Activated T-cell treated with anti-CD3 and anti-CD28 coated beads for 4 hours (primary cell): ENCODE measurements at regions not wholly inside any gene's neighbourhood (a gene's known extent, or its start where the extent isn't known, plus 50 kb on each side); places are given as distances from the start of the nearest gene placed in this dataset.
"Not testable (repeated sequence)": the region's sequence is repeated elsewhere in the genome, so short reads cannot be mapped to it uniquely, and the experiment has no call there.

Experiments
- DNase-seq: peaks from one replicate; pipeline ENCODE4 v3.0.0-alpha.2; 2020

- no peak for DNase-seq
Observed at GRCh38 chr6:120348926-120349325, 985.4 kb downstream of the TBC1D32 start.

DNA sequence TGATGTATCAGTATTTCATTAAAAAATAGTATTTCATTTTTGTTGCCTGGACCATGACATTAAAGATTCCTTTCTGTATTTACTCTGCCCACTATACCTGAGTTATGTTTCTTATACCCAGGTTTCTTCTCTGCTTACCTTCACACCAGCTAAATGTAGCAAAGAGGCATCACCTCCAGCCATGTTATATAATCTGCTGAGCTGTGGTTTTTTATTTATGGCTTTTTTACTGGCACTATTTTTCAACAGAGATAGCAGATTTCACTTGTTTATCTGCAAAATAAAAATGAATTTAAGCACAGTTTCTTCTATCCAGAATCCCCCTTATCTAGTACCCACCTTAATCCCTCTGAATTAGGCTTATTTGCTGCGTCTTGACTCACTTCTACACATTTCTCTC, 979.0 kb upstream of the MAN1A1 start:
- no peak for DNase-seq

- no peak for DNase-seq
Observed at GRCh38 chr6:120320481-120321162, 971.1 kb upstream of the MAN1A1 start.

GRCh38 chr6:120304223-120304622, 954.7 kb upstream of the MAN1A1 start:
- DNase-seq: no peak

- DNase-seq: no peak
Observed at GRCh38 chr6:120303527-120303926, 954.0 kb upstream of the MAN1A1 start.

- no peak for DNase-seq
Observed at GRCh38 chr6:120302041-120302440, 952.5 kb upstream of the MAN1A1 start.

DNA sequence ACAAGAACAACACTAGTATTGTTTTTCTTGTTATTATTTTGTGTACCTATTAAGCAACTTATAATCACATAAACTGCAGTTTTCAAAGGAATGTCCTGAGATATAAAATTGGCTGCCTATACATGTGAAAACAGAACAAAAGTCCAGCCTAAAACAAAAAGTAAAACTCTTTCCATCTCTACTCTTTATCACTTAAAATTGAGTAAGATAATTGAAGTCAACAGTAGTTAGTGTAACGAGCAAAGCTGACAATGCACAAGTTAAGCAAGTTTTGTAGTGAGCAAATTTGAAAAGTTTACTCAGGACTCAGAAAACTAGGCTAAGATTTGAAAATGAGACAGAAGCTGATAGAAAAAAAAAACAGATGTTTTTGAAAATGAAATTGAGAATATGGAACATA, 941.4 kb upstream of the MAN1A1 start:
- no peak for DNase-seq

GRCh38 chr6:120282005-120282404, 932.4 kb upstream of the MAN1A1 start:
- DNase-seq: no peak

DNA sequence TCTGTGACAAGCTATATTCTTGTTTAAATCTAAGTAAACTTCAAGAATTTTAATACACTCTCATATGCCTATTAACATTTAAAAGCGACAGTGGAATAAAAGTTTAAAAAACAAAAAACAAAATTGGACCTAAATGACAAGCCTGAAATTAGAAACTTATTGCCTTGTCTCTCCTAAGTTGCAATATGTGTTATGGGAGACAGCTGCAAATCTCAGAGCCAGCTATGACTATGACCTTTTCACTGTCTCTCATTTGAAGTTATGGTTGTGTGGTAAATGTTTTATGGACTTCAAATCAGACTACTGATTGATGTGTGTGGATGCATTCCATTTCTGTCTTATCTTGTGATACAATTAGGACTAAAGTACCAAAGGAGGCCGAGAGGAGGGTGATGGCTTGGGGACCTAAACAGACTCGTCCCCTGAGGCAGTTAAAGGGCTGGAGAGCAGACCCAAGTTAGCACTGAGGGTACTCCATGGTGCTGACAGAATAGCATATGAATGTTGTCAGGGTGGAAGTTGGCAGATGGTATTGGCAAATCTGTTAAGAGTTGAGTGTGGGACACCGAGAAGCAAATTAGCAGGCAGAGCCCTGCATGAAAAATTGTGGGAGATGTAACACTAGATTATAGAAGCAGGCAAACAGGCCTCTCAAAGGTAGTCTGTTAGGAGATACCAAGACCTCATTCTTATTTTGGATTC, 930.1 kb upstream of the MAN1A1 start:
- no peak for DNase-seq

GRCh38 chr6:120278689-120279396, 929.3 kb upstream of the MAN1A1 start:
- DNase-seq: no peak

GRCh38 chr6:120274547-120274946, 925.0 kb upstream of the MAN1A1 start:
- no peak for DNase-seq

- DNase-seq: no peak
Observed at GRCh38 chr6:120273411-120273810, 923.9 kb upstream of the MAN1A1 start.

DNA sequence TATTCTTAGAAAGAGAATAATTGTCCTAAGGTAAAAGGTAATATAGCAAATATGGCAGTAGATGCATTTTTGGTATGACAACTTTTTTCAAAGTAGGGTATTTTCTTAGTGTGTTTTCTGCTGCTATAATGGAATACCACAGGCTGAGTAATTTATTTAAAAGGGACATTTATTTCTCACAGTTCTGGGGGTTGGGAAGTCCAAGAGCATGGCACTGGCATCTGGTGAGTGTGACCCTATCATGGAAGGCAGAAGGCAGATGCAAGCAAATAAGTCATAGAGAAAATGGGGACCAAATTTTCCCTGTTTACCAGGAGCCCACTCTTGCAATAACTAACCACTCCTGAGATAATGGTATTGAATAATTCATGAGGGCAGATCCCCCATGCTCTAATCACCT, 922.5 kb upstream of the MAN1A1 start:
- no peak for DNase-seq

DNA sequence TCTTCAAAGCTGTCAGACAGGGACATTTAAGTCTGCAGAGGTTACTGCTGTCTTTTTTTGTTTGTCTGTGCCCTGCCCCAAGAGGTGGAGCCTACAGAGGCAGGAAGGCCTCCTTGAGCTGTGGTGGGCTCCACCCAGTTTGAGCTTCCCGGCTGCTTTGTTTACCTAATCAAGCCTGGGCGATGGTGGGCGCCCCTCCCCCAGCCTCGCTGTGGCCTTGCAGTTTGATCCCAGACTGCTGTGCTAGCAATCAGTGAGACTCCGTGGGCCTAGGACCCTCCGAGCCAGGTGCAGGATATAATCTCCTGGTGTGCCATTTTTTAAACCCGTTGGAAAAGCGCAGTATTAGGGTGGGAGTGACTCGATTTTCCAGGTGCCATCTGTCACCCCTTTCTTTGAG, 918.7 kb upstream of the MAN1A1 start:
- DNase-seq: not testable (repeated sequence)

- DNase-seq: no peak
Observed at GRCh38 chr6:120262354-120262753, 912.8 kb upstream of the MAN1A1 start.

DNA sequence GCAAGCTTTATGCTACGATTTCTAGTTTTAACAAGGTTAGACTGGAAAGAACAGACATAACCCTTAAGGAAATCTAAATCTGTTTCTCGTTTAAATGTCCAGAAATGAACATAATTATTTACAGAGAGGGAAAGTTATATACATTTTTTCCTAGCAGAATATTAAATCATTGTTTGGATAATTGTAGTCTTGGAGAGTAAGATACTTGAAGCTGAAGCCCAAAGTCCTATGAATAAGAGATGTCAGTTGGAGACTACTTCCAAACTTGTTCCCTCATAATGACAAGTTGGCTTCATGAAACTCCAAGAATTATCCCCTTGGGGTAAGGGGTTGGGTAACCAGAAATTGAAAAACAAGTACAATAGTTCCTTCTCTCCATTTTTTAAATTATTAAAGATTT, 911.1 kb upstream of the MAN1A1 start:
- DNase-seq: no peak

GRCh38 chr6:120254651-120255050, 905.1 kb upstream of the MAN1A1 start:
- DNase-seq: no peak

DNA sequence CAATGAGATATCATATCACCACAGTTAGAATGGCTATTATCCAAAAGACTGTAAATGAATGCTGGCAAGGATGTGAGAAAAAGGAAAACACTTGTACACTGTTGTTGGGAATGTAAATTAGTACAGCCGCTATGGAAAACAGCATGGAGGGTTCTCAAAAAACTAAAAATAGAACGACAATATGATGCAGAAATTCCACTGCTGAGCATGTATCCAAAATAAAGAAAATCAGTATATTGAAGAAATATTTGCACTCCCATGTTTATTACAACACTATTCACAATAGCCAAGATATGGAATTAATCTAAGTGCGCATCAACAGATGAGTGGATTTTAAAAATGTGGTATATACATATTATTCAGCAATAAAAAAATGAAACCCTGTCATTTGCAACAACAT, 898.9 kb upstream of the MAN1A1 start:
- DNase-seq: no peak

DNA sequence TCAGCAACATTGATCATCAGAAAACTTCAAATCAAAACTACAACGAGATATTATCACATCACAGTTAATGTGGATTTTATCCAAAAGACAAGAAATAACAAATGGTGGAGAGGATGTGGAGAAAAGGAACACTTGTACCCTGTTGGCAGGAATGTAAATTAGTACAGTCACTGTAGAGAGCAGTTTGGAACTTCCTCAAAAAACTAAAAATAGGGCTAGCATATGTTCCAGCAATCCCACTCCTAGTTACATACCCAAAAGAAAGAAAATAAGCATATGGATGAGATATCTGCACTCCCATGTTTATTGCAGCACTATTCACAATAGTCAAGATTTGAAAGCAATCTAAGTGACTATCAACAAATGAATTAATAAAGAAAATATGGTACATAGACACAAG, 887.7 kb upstream of the MAN1A1 start:
- no peak for DNase-seq

- DNase-seq: no peak
Observed at GRCh38 chr6:120230008-120230407, 880.4 kb upstream of the MAN1A1 start.

DNA sequence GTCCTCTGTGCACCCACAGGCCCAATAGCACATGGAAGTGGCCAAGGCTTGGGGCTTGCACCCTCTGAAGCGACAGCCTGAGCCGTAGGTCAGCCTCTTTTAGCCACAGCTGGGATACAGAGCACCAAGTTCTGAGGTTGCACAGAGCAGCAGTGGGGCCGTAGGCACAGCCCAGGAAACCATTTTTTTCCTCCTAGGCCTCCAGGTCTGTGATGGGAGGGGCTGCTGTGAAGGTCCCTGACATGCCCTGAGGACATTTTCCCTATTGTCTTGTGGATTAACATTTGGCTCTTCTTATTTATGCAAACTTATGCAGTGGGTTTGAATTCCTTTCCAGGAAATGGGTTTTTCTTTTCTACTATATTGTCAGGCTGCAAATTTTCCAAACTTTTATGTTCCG, 878.7 kb upstream of the MAN1A1 start:
- no peak for DNase-seq

GRCh38 chr6:120219339-120219738, 869.8 kb upstream of the MAN1A1 start:
- DNase-seq: no peak

GRCh38 chr6:120214088-120214499, 864.5 kb upstream of the MAN1A1 start:
- DNase-seq: no peak
